ENCODE measurements at regions not wholly inside any gene's neighbourhood (a gene's known extent, or its start where the extent isn't known, plus 50 kb on each side); places are given as distances from the start of the nearest gene placed in this dataset.
A peak's percentile ranks its signal among the peaks of the same experiment; 100 is the strongest.

- DNase-seq, result no peak
These were observed 245.4 kb downstream of the BUD13 start for GRCh38 chr11:116527180-116527991.

- DNase-seq, result no peak
These were observed 246.8 kb downstream of the BUD13 start for GRCh38 chr11:116525961-116526495.

DNA sequence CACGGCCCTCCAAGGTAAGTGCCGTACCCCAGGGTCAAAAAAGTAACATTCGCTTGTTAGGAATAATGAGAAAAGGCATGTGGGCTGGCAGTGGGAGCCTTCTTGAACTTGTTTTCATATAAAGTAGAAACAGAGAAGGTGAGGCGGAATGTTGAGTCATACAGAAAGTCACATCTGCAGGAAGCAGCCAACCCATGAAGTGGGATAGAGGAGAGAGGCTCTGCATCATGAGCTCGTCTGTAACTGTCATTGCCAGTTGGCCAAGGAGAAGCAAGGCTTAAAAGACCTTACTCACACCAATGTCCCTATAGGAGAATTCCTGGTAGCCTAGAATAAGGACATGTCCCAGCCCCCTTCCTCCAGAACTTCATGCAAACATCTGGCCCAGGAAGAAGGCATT lies 253.3 kb downstream of the BUD13 start:
- DNase-seq, result no peak

DNA sequence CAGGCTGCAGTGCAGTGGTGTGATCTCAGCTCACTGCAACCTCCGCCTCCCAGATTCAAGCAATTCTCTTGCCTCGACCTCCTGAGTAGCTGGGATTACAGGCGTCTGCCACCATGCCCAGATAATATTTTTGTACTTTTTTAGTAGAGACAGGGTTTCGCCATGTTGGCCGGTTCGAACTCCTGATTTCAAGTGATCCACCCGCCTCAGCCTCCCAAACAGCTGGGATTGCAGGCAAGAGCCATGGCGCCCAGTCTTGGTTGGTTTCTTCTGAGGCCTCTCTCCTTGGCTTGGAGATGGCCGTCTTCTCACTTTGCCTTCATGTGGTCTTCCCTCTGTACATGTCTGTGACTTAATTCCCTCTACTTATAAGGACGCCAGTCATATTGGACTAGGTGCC lies 254.6 kb downstream of the BUD13 start:
- no peak for DNase-seq

- DNase-seq, result no peak
These were observed 255.2 kb downstream of the BUD13 start for GRCh38 chr11:116517584-116517983.

DNA sequence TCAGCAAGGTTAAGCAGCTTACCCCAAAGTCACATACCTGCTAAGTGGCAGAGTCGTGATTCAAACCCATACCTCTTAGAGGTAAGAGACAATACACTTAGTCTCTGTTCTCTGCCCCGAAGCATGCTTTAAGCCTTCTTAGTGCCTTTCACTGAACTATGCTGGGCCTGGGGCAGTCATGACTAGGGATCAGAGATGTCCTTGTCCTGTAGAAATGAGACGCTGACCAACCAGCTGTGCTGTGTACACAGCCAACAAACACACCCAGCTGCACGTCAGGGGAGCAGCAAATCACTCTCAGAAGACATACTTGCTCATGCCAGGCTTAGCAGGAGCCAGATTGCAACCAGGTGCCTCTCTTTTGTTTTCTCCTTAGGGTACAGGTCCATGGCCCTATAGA lies 255.7 kb downstream of the BUD13 start:
- peak; percentile 16 for DNase-seq

DNA sequence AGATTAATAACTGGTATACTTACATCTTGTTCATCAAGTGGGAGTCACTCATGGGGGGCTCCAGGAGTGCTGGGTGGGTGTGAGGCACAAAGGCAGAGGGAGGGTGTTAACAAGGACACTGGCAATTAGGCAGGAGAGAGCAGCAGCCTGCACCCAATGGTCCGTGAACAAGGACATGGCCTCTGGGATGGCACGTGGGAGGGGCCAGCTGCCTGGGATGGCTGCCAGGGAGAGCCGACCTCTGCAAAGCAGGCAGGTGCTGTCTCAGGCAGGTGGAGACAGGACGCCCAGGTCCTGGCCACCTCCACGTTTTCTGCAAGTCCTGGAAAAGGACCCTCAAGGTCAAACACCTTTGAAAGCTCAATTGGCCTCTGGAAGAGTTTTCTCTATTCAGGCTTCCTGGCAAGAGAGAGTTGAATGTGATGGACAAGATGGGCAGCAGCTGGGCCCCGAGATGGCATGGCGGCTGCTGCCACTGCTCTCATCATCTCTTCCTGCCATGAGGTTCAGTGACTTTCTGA lies 257.1 kb downstream of the BUD13 start:
- DNase-seq, result peak; percentile 85

GRCh38 chr11:116513894-116514293 lies 258.9 kb downstream of the BUD13 start:
- DNase-seq, result no peak

GRCh38 chr11:116513278-116513823 lies 259.4 kb downstream of the BUD13 start:
- DNase-seq, result no peak

DNA sequence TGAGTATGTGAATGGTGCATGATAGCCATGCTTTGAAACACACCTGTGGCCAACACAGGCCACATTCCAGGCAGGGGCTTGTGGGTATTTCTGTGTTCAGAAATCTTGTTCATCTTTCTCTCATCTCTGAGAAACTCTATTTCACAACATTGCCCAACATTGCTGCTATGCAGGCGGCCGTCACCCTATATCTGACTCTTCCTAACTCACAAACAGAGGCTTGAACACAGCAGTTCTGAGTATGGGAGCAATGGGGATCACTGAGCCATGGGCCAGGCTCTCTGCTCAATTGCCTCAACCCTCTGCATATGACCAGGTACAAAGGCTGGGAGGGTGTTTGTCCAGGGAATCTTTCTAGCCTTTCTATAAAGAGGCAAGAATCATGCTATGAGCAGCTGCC lies 259.9 kb downstream of the BUD13 start:
- no peak for DNase-seq

- no peak for DNase-seq
These were observed 261.1 kb downstream of the BUD13 start for GRCh38 chr11:116511684-116512083.

DNA sequence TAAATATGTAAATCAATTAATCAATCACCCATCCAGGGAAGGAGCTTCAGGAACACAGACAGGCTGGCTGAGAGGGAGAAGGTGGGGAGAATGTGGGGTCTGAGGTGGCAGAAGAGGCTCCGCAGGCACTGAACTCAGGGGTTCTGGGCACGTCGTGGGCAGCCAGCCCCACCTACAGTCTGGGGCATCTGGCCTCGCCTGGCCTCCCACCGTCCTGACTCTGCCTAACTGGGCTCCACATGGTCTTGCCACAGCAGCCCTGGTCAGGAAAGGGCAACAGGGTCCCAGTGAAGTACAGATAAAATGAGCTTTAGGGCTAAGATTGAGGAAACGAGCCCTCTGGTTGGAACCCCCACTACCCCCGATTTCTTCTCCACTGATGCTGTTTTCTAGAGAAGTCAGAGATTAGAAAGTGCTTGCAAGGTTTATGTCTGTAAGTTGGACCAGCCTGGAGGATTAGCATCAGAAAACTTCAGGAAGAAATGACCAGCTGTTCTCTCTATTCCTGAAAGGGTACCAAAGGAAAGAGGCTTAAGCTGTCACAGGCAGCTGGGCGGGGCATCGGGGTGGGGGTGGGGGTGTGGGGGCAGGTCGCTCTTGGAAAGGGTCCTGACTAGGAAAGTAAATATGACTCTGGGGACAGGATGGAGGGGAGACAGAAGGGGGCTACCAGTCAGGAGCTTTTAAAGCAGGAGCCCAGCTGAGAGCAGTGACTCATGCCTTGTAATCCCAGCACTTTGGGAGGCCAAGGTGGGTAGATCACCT lies 261.7 kb downstream of the BUD13 start:
- DNase-seq, result no peak

GRCh38 chr11:116510166-116510565 lies 262.6 kb downstream of the BUD13 start:
- no peak for DNase-seq

DNA sequence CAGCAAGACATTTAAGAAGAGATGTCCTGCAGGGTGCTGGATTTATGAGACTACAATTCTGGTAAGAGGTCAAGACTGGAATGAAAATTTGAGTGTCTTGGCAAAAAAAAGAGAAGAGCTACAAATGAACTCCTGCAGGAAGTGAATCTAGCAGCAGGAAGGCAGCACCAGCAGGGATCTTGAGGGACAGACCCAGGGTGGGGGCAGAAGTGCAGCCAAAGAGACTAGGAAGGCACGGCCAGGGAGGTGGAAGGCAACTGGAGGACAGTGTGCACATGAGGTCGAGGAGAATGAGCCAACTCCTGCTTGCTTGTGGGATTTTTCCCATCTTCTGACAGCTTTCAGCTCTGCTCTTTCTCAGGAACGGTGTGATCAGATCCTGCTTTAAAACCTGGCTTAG lies 263.2 kb downstream of the BUD13 start:
- DNase-seq, result no peak

- DNase-seq, result no peak
These were observed 264.7 kb downstream of the BUD13 start for GRCh38 chr11:116507849-116508695.

DNA sequence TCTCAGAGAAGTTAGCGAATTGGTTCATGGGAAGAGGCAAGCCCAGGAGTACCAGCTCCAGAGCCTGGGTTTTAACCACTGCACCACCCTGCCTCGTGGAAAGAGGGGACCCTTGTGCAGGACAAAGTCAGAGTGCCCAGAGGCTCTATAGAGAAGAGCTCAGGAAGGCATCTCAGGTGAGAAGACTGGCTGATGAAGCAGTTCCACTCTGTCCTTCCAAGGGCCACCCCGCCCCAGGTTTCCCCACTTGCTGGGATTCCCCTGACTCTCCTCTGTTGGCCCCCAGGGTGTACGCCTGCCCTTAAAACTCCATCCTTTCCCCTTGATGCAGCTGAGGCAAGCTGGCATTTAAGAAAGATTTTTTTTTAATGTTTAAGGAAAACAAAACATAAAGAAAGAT lies 265.8 kb downstream of the BUD13 start:
- DNase-seq, result no peak

DNA sequence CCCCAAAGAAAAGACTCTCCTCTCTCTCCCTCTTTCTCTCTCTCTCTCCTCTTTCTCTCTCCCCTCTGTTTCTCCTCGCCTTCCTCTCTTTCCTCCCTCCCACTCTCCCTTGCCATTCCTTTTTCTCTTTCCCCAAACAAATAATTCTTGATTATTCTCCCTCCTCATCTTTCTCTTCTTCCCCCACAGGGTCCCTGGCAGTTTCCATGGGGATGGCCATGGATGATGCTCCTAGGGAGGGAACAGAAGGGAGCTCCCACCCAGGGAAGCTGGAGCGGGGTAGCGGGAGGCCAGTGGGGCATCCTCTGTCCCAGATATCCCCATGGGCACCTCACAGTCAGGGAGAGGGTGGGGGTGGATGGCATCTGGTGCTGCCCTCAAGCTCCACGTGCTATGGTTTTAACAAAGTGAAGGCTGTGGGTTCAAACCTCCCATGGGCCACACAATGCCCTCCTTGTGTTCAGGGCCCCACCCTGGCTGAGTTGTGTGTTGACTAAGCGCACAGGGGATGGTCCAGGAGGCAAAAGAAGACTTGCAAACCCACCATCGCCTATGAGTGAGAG lies 266.4 kb downstream of the BUD13 start:
- DNase-seq, result no peak

- no peak for DNase-seq
These were observed 267.2 kb downstream of the BUD13 start for GRCh38 chr11:116505298-116506262.

GRCh38 chr11:116504541-116505297 lies 268.1 kb downstream of the BUD13 start:
- no peak for DNase-seq
